ENCODE measurements at regions not wholly inside any gene's neighbourhood (a gene's known extent, or its start where the extent isn't known, plus 50 kb on each side); places are given as distances from the start of the nearest gene placed in this dataset.

GRCh38 chr5:92580814-92581213 is 1000.2 kb downstream of the NR2F1-AS1 start:
- no peak for TF ChIP-seq GABPA (IDR thresholded peaks at IDR 0.05; ENCODE audit: low read depth)
- TF ChIP-seq POLR2AphosphoS5 (IDR thresholded peaks at IDR 0.05; ENCODE audit: low read depth), result no peak
- DNase-seq (ENCODE audit: low read depth in 1 of 2, low spot score in 1 of 2), result no peak
- Histone ChIP-seq H3K4me3 (replicated peaks; ENCODE audit: insufficient read depth, low read length) (no peak overlapping the region), H3K27ac (replicated peaks) (no peak overlapping the region), H3K27me3 (ENCODE audit: insufficient read depth, poor library complexity, severe bottlenecking) (no peaks in the 10 kb centered on the region)

GRCh38 chr5:92574023-92574422 is 1007.0 kb downstream of the NR2F1-AS1 start:
- H3K4me3 ChIP-seq (replicated peaks; ENCODE audit: insufficient read depth, low read length), result no peak overlapping the region
- no peak for DNase-seq (ENCODE audit: low read depth in 1 of 2, low spot score in 1 of 2)
- no peak overlapping the region for H3K27ac ChIP-seq (replicated peaks)
- H3K27me3 ChIP-seq (ENCODE audit: insufficient read depth, poor library complexity, severe bottlenecking), result no peaks in the 10 kb centered on the region
- TF ChIP-seq GABPA (IDR thresholded peaks at IDR 0.05; ENCODE audit: low read depth) (no peak), REST (IDR thresholded peaks at IDR 0.05; ENCODE audit: insufficient replicate concordance, low read depth) (no peak), SPI1 (IDR thresholded peaks at IDR 0.05; ENCODE audit: borderline replicate concordance, low read depth) (no peak), CTCF (IDR thresholded peaks at IDR 0.05; ENCODE audit: insufficient read depth, low read length) (no peak), POLR2AphosphoS5 (IDR thresholded peaks at IDR 0.05; ENCODE audit: low read depth) (no peak)

GRCh38 chr5:92568522-92568921 is 1012.5 kb downstream of the NR2F1-AS1 start:
- no peak overlapping the region for H3K4me3 ChIP-seq (replicated peaks; ENCODE audit: insufficient read depth, low read length)
- H3K27me3 ChIP-seq (ENCODE audit: insufficient read depth, poor library complexity, severe bottlenecking), result no peaks in the 10 kb centered on the region
- TF ChIP-seq GABPA (IDR thresholded peaks at IDR 0.05; ENCODE audit: low read depth) (no peak), CTCF (IDR thresholded peaks at IDR 0.05; ENCODE audit: insufficient read depth, low read length) (no peak), REST (IDR thresholded peaks at IDR 0.05; ENCODE audit: insufficient replicate concordance, low read depth) (no peak), SPI1 (IDR thresholded peaks at IDR 0.05; ENCODE audit: borderline replicate concordance, low read depth) (no peak), POLR2AphosphoS5 (IDR thresholded peaks at IDR 0.05; ENCODE audit: low read depth) (no peak)
- DNase-seq (ENCODE audit: low read depth in 1 of 2, low spot score in 1 of 2), result no peak
- no peak overlapping the region for H3K27ac ChIP-seq (replicated peaks)

GRCh38 chr5:92567831-92568450 is 1013.1 kb downstream of the NR2F1-AS1 start:
- DNase-seq (ENCODE audit: low read depth in 1 of 2, low spot score in 1 of 2), result no peak
- H3K27ac ChIP-seq (replicated peaks), result no peak overlapping the region
- no peaks in the 10 kb centered on the region for H3K27me3 ChIP-seq (ENCODE audit: insufficient read depth, poor library complexity, severe bottlenecking)
- H3K4me3 ChIP-seq (replicated peaks; ENCODE audit: insufficient read depth, low read length), result no peak overlapping the region
- TF ChIP-seq SPI1 (IDR thresholded peaks at IDR 0.05; ENCODE audit: borderline replicate concordance, low read depth) (no peak), REST (IDR thresholded peaks at IDR 0.05; ENCODE audit: insufficient replicate concordance, low read depth) (no peak), CTCF (IDR thresholded peaks at IDR 0.05; ENCODE audit: insufficient read depth, low read length) (no peak)

Measured in HL-60 (cell line).